ENCODE measurements at regions not wholly inside any gene's neighbourhood (a gene's known extent, or its start where the extent isn't known, plus 50 kb on each side); places are given as distances from the start of the nearest gene placed in this dataset.

DNA sequence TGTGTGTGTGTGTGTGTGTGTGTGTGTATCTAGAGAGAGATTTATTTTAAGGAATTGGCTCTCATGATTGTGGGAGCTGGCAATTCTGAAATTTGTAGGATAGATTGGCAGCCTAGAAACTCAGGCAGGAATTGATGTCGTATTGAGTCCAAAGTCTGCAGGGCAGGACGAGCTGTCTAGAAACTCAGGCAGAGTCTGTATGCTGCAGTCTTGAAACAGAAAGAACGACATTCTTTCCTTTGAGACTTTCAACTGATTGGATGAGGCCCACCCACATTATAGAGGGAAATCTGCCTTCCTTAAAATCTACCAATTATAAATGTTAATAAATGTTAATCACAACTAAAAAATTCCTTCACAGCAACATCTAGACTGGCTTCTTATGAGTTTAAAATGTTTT, 436.6 kb upstream of the FANCL start:
- DNase-seq (ENCODE audit: low read depth in 1 of 2, low spot score in 1 of 2) = no peak
- Histone ChIP-seq H3K27me3 (ENCODE audit: insufficient read depth, poor library complexity, severe bottlenecking) (no peaks in the 10 kb centered on the region), H3K4me3 (replicated peaks; ENCODE audit: insufficient read depth, low read length) (no peak overlapping the region), H3K27ac (replicated peaks) (no peak overlapping the region)
- TF ChIP-seq CTCF (IDR thresholded peaks at IDR 0.05; ENCODE audit: insufficient read depth, low read length) (no peak), SPI1 (IDR thresholded peaks at IDR 0.05; ENCODE audit: borderline replicate concordance, low read depth) (no peak), GABPA (IDR thresholded peaks at IDR 0.05; ENCODE audit: low read depth) (no peak), POLR2AphosphoS5 (IDR thresholded peaks at IDR 0.05; ENCODE audit: low read depth) (no peak)
- TF ChIP-seq, protein P1, sequence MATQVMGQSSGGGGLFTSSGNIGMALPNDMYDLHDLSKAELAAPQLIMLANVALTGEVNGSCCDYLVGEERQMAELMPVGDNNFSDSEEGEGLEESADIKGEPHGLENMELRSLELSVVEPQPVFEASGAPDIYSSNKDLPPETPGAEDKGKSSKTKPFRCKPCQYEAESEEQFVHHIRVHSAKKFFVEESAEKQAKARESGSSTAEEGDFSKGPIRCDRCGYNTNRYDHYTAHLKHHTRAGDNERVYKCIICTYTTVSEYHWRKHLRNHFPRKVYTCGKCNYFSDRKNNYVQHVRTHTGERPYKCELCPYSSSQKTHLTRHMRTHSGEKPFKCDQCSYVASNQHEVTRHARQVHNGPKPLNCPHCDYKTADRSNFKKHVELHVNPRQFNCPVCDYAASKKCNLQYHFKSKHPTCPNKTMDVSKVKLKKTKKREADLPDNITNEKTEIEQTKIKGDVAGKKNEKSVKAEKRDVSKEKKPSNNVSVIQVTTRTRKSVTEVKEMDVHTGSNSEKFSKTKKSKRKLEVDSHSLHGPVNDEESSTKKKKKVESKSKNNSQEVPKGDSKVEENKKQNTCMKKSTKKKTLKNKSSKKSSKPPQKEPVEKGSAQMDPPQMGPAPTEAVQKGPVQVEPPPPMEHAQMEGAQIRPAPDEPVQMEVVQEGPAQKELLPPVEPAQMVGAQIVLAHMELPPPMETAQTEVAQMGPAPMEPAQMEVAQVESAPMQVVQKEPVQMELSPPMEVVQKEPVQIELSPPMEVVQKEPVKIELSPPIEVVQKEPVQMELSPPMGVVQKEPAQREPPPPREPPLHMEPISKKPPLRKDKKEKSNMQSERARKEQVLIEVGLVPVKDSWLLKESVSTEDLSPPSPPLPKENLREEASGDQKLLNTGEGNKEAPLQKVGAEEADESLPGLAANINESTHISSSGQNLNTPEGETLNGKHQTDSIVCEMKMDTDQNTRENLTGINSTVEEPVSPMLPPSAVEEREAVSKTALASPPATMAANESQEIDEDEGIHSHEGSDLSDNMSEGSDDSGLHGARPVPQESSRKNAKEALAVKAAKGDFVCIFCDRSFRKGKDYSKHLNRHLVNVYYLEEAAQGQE (IDR thresholded peaks at IDR 0.05; ENCODE audit: insufficient replicate concordance, low read depth) = no peak

- Histone ChIP-seq H3K27me3 (ENCODE audit: insufficient read depth, poor library complexity, severe bottlenecking) (no peaks in the 10 kb centered on the region), H3K27ac (replicated peaks) (no peak overlapping the region), H3K4me3 (replicated peaks; ENCODE audit: insufficient read depth, low read length) (no peak overlapping the region)
- no peak for DNase-seq (ENCODE audit: low read depth in 1 of 2, low spot score in 1 of 2)
- TF ChIP-seq, protein P1 (IDR thresholded peaks at IDR 0.05; ENCODE audit: insufficient replicate concordance, low read depth) = no peak
- no peak for TF ChIP-seq POLR2AphosphoS5 (IDR thresholded peaks at IDR 0.05; ENCODE audit: low read depth)
- no peak for TF ChIP-seq CTCF (IDR thresholded peaks at IDR 0.05; ENCODE audit: insufficient read depth, low read length)
- no peak for TF ChIP-seq SPI1 (IDR thresholded peaks at IDR 0.05; ENCODE audit: borderline replicate concordance, low read depth)
- no peak for TF ChIP-seq GABPA (IDR thresholded peaks at IDR 0.05; ENCODE audit: low read depth)
Observed at GRCh38 chr2:58671675-58672074, 430.6 kb upstream of the FANCL start.

- no peak for DNase-seq (ENCODE audit: low read depth in 1 of 2, low spot score in 1 of 2)
- no peak overlapping the region for H3K4me3 ChIP-seq (replicated peaks; ENCODE audit: insufficient read depth, low read length)
- TF ChIP-seq, protein P1 (IDR thresholded peaks at IDR 0.05; ENCODE audit: insufficient replicate concordance, low read depth) = no peak
- no peak for TF ChIP-seq SPI1 (IDR thresholded peaks at IDR 0.05; ENCODE audit: borderline replicate concordance, low read depth)
- no peak for TF ChIP-seq CTCF (IDR thresholded peaks at IDR 0.05; ENCODE audit: insufficient read depth, low read length)
- TF ChIP-seq POLR2AphosphoS5 (IDR thresholded peaks at IDR 0.05; ENCODE audit: low read depth) = no peak
- TF ChIP-seq GABPA (IDR thresholded peaks at IDR 0.05; ENCODE audit: low read depth) = no peak
- H3K27ac ChIP-seq (replicated peaks) = no peak overlapping the region
- no peaks in the 10 kb centered on the region for H3K27me3 ChIP-seq (ENCODE audit: insufficient read depth, poor library complexity, severe bottlenecking)
Observed at GRCh38 chr2:58669998-58670397, 428.9 kb upstream of the FANCL start.

Data from HL-60 (cell line).